GM19043 (cell line): ENCODE measurements at regions not wholly inside any gene's neighbourhood (a gene's known extent, or its start where the extent isn't known, plus 50 kb on each side); places are given as distances from the start of the nearest gene placed in this dataset.

Experiments used
- ATAC-seq: cut with Tn5 transposase; IDR thresholded peaks from one replicate; pipeline ENCODE4 v1.9.1; 2021; ENCODE audit warnings: low read depth; ENCODE audit not compliant: unreplicated experiment

- no peak for ATAC-seq
Observed at GRCh38 chr2:57539761-57540160, 506.8 kb upstream of the VRK2 start.

- ATAC-seq = no peak
Observed at GRCh38 chr2:57542081-57542480, 504.5 kb upstream of the VRK2 start.

- ATAC-seq = no peak
Observed at GRCh38 chr2:57543211-57543610, 503.4 kb upstream of the VRK2 start.

- no peak for ATAC-seq
Observed at GRCh38 chr2:57544624-57545023, 502.0 kb upstream of the VRK2 start.

GRCh38 chr2:57546478-57546877 is 500.1 kb upstream of the VRK2 start:
- no peak for ATAC-seq

- no peak for ATAC-seq
Observed at GRCh38 chr2:57549642-57550102, 496.9 kb upstream of the VRK2 start.

- no peak for ATAC-seq
Observed at GRCh38 chr2:57550912-57551311, 495.7 kb upstream of the VRK2 start.

GRCh38 chr2:57552885-57553284 is 493.7 kb upstream of the VRK2 start:
- ATAC-seq = no peak

- no peak for ATAC-seq
Observed at GRCh38 chr2:57554348-57554747, 492.3 kb upstream of the VRK2 start.

- no peak for ATAC-seq
Observed at GRCh38 chr2:57558312-57558711, 488.3 kb upstream of the VRK2 start.

- ATAC-seq = no peak
Observed at GRCh38 chr2:57562495-57562894, 484.1 kb upstream of the VRK2 start.

GRCh38 chr2:57563015-57563414 is 483.6 kb upstream of the VRK2 start:
- no peak for ATAC-seq

- ATAC-seq = no peak
Observed at GRCh38 chr2:57567245-57567644, 479.4 kb upstream of the VRK2 start.

- no peak for ATAC-seq
Observed at GRCh38 chr2:57569396-57569795, 477.2 kb upstream of the VRK2 start.

- ATAC-seq = no peak
Observed at GRCh38 chr2:57570961-57571360, 475.6 kb upstream of the VRK2 start.

GRCh38 chr2:57575700-57576268 is 470.8 kb upstream of the VRK2 start:
- ATAC-seq = no peak

GRCh38 chr2:57576983-57577382 is 469.6 kb upstream of the VRK2 start:
- ATAC-seq = no peak

GRCh38 chr2:57597940-57598339 is 448.7 kb upstream of the VRK2 start:
- ATAC-seq = no peak

GRCh38 chr2:57598551-57598950 is 448.1 kb upstream of the VRK2 start:
- ATAC-seq = no peak

- ATAC-seq = no peak
Observed at GRCh38 chr2:57602733-57603132, 443.9 kb upstream of the VRK2 start.

GRCh38 chr2:57614988-57615387 is 431.6 kb upstream of the VRK2 start:
- ATAC-seq = no peak

- no peak for ATAC-seq
Observed at GRCh38 chr2:57615855-57616556, 430.6 kb upstream of the VRK2 start.
